ENCODE measurements at regions not wholly inside any gene's neighbourhood (a gene's known extent, or its start where the extent isn't known, plus 50 kb on each side); places are given as distances from the start of the nearest gene placed in this dataset.

GRCh38 chr10:4456279-4456678 is 369.7 kb upstream of the AKR1E2 start:
- H3K36me3 ChIP-seq (ENCODE audit: control insufficient read depth, insufficient read depth, low read length): no peaks in the 10 kb centered on the region
- H3K27me3 ChIP-seq (ENCODE audit: control insufficient read depth, insufficient read depth, low read length): no peaks in the 10 kb centered on the region
- no peak for DNase-seq (ENCODE audit: low read depth, low spot score)
- TF ChIP-seq, protein P1, sequence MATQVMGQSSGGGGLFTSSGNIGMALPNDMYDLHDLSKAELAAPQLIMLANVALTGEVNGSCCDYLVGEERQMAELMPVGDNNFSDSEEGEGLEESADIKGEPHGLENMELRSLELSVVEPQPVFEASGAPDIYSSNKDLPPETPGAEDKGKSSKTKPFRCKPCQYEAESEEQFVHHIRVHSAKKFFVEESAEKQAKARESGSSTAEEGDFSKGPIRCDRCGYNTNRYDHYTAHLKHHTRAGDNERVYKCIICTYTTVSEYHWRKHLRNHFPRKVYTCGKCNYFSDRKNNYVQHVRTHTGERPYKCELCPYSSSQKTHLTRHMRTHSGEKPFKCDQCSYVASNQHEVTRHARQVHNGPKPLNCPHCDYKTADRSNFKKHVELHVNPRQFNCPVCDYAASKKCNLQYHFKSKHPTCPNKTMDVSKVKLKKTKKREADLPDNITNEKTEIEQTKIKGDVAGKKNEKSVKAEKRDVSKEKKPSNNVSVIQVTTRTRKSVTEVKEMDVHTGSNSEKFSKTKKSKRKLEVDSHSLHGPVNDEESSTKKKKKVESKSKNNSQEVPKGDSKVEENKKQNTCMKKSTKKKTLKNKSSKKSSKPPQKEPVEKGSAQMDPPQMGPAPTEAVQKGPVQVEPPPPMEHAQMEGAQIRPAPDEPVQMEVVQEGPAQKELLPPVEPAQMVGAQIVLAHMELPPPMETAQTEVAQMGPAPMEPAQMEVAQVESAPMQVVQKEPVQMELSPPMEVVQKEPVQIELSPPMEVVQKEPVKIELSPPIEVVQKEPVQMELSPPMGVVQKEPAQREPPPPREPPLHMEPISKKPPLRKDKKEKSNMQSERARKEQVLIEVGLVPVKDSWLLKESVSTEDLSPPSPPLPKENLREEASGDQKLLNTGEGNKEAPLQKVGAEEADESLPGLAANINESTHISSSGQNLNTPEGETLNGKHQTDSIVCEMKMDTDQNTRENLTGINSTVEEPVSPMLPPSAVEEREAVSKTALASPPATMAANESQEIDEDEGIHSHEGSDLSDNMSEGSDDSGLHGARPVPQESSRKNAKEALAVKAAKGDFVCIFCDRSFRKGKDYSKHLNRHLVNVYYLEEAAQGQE (IDR thresholded peaks at IDR 0.05; ENCODE audit: insufficient read depth in 1 of 2, low read depth in 2 of 2, low read length in 1 of 2): no peak
- TF ChIP-seq TCF7L2 (IDR thresholded peaks at IDR 0.05; ENCODE audit: low read depth, low read length) (no peak), CTCF (IDR thresholded peaks at IDR 0.05) (no peak), SIN3A (IDR thresholded peaks at IDR 0.05; ENCODE audit: borderline replicate concordance, insufficient read depth, low read depth, low read length) (no peak), POLR2AphosphoS5 (IDR thresholded peaks at IDR 0.05; ENCODE audit: low read depth, low read length) (no peak)
- ChIA-PET CTCF (no interaction called here), POLR2A (no interaction called here)
- no peak for ATAC-seq
- no TSS peak for BruUV-seq (replicated peaks)
- no peaks in the 10 kb centered on the region for H3K4me1 ChIP-seq (ENCODE audit: control insufficient read depth, insufficient read depth, low read length)
- intact Hi-C loops (cut with micrococcal nuclease; ENCODE audit: unreplicated experiment): no loop called here
- no peak overlapping the region for H3K4me3 ChIP-seq (ENCODE audit: low read depth in 2 of 2, low read length in 2 of 2)
- in situ Hi-C loops (cut with HindIII; ENCODE audit: low pct_unique_long_range_greater_than_20kb, low sequenced_read_pairs): no loop called here
- H3K27ac ChIP-seq (ENCODE audit: low read length): no peak overlapping the region
- H3K9me3 ChIP-seq (ENCODE audit: control insufficient read depth, insufficient read depth, low read depth, low read length): peaks cover 17% of the 10 kb centered on the region; the same call in 1 of the 2 replicates

DNA sequence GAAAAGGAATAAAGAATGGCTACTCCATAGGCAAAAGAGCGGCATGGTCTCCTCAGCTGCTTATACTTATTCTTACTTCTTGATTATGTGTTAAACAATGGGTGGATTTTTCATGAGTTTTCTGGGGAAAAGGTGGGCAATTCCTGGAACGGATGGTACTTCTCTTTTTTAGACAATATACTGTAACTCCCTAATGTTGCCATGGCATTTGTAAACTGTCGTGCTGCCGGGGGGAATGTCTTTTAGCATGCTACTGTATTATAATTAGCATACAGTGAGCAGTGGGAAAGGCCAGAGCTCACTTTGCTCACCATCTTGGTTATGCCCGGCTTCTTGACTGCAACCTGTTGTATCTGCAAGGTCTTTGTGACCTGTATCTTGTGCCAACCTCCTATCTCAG is 372.1 kb upstream of the AKR1E2 start:
- no peaks in the 10 kb centered on the region for H3K36me3 ChIP-seq (ENCODE audit: control insufficient read depth, insufficient read depth, low read length)
- ChIA-PET POLR2A (no interaction called here), CTCF (no interaction called here)
- TF ChIP-seq, protein P1 (IDR thresholded peaks at IDR 0.05; ENCODE audit: insufficient read depth in 1 of 2, low read depth in 2 of 2, low read length in 1 of 2): no peak
- TF ChIP-seq SIN3A (IDR thresholded peaks at IDR 0.05; ENCODE audit: borderline replicate concordance, insufficient read depth, low read depth, low read length) (no peak), CTCF (IDR thresholded peaks at IDR 0.05) (no peak), TCF7L2 (IDR thresholded peaks at IDR 0.05; ENCODE audit: low read depth, low read length) (no peak), POLR2AphosphoS5 (IDR thresholded peaks at IDR 0.05; ENCODE audit: low read depth, low read length) (no peak)
- H3K4me1 ChIP-seq (ENCODE audit: control insufficient read depth, insufficient read depth, low read length): no peaks in the 10 kb centered on the region
- no peak for ATAC-seq
- no TSS peak for BruUV-seq (replicated peaks)
- in situ Hi-C loops (cut with HindIII; ENCODE audit: low pct_unique_long_range_greater_than_20kb, low sequenced_read_pairs): no loop called here
- H3K27me3 ChIP-seq (ENCODE audit: control insufficient read depth, insufficient read depth, low read length): no peaks in the 10 kb centered on the region
- no peak overlapping the region; the same call in 1 of the 2 replicates for H3K27ac ChIP-seq (ENCODE audit: low read length)
- no peak for DNase-seq (ENCODE audit: low read depth, low spot score)
- no peak overlapping the region for H3K4me3 ChIP-seq (ENCODE audit: low read depth in 2 of 2, low read length in 2 of 2)
- intact Hi-C loops (cut with micrococcal nuclease; ENCODE audit: unreplicated experiment): no loop called here
- peaks cover 14% of the 10 kb centered on the region; the same call in 1 of the 2 replicates for H3K9me3 ChIP-seq (ENCODE audit: control insufficient read depth, insufficient read depth, low read depth, low read length)

Measured in Panc1 (cell line).